ENCODE measurements at regions not wholly inside any gene's neighbourhood (a gene's known extent, or its start where the extent isn't known, plus 50 kb on each side); places are given as distances from the start of the nearest gene placed in this dataset.

DNA sequence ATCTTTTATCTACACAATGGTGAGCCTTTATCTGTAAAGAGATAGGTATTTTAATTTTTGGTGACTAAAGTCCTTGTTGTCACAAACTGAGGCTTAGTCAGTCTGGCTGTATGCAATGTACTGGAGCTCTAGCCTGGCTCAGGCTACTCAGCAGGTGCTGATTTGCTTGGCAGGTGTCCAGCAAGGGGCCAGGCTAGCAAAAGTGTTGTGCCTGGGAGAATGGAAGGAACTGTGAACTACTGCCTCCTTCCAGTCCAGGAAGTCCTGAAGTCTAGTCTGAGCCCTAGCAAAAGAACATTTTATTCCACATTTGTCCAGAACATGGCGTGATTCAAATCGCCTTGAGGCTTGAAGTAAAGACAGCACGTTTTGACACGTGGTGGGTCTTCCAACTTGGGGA lies 260.5 kb downstream of the CCDC85A start:
- Mint-ChIP-seq H3K27ac (no peak overlapping the region), H3K9me3 (peaks cover 6% of the 10 kb centered on the region), H3K4me3 (no peak overlapping the region), H3K4me1 (no peaks in the 10 kb centered on the region), H3K27me3 (no peaks in the 10 kb centered on the region), H3K36me3 (no peaks in the 10 kb centered on the region)

DNA sequence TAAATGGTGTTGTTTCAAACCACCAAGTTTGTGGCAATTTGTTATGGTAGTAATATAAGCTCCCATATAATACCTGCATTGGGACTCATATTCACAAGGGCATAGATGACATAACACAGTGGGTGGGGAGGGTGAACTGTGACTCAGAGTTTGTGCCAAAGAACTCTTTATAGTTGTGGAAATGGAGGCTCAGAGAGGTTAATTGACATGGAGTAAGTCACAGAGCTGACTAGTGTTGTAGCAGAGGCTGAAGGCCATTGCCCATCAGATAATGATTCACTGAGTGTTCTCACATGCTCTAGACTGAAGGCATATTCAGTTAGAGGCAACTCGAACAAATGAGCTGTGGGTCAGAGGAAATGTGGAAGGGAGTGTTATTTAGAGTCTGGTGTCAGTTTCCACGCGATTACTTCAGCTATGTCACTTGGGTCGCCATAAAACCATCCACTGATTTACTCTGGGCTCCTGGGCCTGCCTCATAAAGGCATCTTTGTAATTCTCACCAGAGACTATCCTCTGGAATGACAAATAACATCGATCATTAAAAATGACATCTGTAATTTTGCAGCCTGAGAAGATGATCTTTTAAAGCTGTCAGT lies 264.7 kb downstream of the CCDC85A start:
- Mint-ChIP-seq H3K36me3 (no peaks in the 10 kb centered on the region), H3K27ac (no peak overlapping the region), H3K4me1 (no peaks in the 10 kb centered on the region), H3K4me3 (no peak overlapping the region), H3K27me3 (no peaks in the 10 kb centered on the region), H3K9me3 (peaks cover 6% of the 10 kb centered on the region)

DNA sequence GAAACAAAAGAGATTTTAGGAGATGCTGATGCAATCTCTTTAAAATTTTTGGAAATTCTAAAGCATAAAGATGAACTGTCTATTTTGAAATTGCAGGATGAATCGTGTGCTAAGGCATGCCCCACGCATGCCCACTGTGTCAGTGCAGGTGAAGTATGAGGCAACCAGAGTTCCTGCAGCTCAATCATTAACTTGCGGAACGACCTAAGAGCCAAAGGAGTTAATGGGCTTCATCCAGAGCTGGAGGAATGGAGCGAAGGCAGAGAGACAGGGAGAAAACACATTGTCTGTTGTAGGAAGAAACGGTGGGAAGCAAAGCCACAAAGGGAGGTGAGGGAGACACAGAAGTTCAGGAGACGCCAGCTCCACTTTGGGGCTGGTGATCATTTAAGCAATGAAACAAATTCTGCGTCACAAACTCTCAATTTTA lies 265.2 kb downstream of the CCDC85A start:
- Mint-ChIP-seq H3K36me3 (no peaks in the 10 kb centered on the region), H3K4me1 (no peaks in the 10 kb centered on the region), H3K9me3 (peaks cover 6% of the 10 kb centered on the region), H3K27ac (no peak overlapping the region), H3K27me3 (no peaks in the 10 kb centered on the region), H3K4me3 (no peak overlapping the region)

DNA sequence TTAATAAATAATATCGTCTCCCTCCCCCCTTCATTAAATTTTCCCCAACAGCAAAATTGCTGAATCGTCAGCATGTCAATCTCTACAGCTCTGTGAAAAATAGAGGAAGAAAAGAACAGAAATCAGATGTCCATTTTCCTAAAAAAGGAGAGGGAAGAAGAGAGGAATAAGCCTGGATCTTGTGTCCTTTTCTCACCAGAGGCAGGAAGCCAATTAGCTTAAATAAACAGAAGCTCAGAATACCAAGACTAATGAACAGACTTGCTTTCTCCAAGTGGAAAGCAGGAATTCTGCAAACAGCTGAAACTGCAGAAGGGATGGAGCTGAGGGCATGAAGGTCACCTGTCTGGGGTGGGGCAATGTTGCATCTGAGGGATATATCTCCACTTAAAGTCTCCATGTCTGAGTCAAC lies 265.7 kb downstream of the CCDC85A start:
- H3K36me3 Mint-ChIP-seq: no peaks in the 10 kb centered on the region
- H3K9me3 Mint-ChIP-seq: peaks cover 6% of the 10 kb centered on the region
- H3K4me1 Mint-ChIP-seq: no peaks in the 10 kb centered on the region
- no peaks in the 10 kb centered on the region for H3K27me3 Mint-ChIP-seq
- no peak overlapping the region for H3K4me3 Mint-ChIP-seq
- H3K27ac Mint-ChIP-seq: no peak overlapping the region

DNA sequence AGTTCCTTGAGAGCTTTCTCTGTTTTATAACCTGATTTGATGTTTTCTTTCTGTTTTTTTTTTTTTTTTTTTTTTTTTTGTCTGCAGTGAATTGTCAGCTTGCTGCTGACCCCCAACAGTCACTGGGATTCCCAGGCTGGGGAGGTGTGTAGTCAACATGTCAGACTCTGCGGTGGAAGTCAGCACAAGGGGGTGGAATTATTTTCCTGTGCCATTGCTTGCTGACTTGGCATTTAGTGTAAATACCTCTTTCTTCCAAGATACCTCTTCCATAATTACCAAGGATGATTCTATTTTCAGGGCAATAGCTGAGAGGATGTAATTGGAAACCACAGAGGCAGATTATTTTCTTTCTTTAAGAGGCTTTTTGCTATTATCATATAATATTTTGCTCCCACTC lies 266.3 kb downstream of the CCDC85A start:
- H3K36me3 Mint-ChIP-seq: no peaks in the 10 kb centered on the region
- H3K4me3 Mint-ChIP-seq: no peak overlapping the region
- no peaks in the 10 kb centered on the region for H3K27me3 Mint-ChIP-seq
- no peaks in the 10 kb centered on the region for H3K4me1 Mint-ChIP-seq
- no peak overlapping the region for H3K27ac Mint-ChIP-seq
- H3K9me3 Mint-ChIP-seq: peaks cover 6% of the 10 kb centered on the region

DNA sequence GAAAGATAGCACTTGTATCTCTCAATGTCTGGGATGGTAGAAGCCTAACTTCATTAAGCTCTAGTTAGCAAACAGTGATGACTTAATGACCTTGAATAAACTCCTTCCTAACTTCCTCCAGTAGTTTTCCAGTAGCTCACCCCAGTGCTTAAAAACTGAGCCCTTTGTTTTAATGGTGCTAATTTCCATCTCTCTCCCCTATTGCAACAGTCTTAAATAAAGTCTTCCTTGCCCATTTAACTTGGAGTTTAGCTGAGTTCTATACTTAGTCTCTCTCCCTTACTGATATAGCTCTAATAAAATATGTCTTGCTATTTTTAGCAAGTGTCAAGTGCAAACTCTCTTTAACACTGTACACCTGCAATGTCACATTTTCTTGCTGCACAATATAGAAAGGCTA lies 267.0 kb downstream of the CCDC85A start:
- H3K27me3 Mint-ChIP-seq: no peaks in the 10 kb centered on the region
- H3K36me3 Mint-ChIP-seq: no peaks in the 10 kb centered on the region
- no peak overlapping the region for H3K4me3 Mint-ChIP-seq
- peaks cover 6% of the 10 kb centered on the region for H3K9me3 Mint-ChIP-seq
- no peak overlapping the region for H3K27ac Mint-ChIP-seq
- no peaks in the 10 kb centered on the region for H3K4me1 Mint-ChIP-seq

DNA sequence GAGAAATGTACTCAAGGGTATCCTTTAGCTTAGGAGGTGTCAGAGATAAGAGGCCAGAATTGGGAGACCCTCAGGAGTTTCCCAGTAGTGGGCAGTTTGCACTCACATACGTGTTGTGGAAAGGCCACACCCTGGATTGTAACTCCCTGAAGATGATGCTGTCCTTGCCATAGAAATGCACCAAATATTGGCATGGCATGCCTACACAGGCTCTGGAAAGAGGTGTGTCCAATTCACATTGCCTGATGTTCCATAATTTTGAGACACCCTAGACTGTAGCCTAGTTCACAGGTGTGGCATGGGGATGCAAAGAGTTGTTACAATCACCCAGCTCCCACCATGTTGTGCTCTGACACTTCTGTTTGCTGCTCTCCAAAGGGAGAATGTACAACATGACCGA lies 271.9 kb downstream of the CCDC85A start:
- Mint-ChIP-seq H3K27ac (no peak overlapping the region), H3K27me3 (no peaks in the 10 kb centered on the region), H3K4me1 (no peaks in the 10 kb centered on the region), H3K36me3 (no peaks in the 10 kb centered on the region), H3K9me3 (peaks cover 5% of the 10 kb centered on the region), H3K4me3 (no peak overlapping the region)

DNA sequence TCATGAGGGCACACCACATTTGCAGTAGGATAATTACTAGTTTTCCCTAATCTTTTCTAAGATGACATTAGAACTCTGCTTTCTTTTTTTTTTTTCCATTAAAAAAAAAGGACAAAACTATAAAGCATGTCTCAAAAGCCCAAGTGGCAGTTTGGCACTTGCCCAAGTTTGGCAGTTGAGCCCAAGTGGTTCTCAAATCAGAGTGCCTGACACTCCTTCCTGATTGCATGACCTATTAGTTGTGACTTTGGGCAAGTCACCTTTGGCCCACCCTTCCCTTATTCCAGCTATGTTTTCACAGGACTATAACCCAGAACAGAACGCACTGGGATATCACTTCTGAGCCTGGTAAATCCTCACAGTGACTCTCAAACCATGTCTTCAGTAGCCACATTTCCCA lies 273.0 kb downstream of the CCDC85A start:
- Mint-ChIP-seq H3K27ac (no peak overlapping the region), H3K4me1 (no peaks in the 10 kb centered on the region), H3K9me3 (no peaks in the 10 kb centered on the region), H3K36me3 (no peaks in the 10 kb centered on the region), H3K27me3 (no peaks in the 10 kb centered on the region), H3K4me3 (no peak overlapping the region)

DNA sequence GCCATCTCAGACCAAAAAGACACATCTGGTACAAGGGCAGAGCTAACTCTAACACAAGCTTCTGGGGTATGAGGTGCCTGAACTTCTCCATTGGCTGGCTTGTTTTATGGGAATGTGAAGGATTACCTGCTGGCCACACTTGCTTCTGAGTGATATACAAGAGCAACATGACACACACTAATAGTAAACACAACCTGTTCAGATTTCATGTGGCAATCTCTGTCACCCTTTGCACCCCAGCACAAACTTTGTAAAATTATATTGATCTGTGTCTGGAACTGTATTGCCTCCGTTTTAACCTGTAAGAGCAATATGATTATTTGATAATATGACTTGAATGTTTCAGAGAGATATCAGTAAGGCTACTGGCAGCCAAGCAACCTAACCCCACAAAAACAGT lies 276.7 kb downstream of the CCDC85A start:
- Mint-ChIP-seq H3K27me3 (no peaks in the 10 kb centered on the region), H3K36me3 (no peaks in the 10 kb centered on the region), H3K9me3 (no peaks in the 10 kb centered on the region), H3K27ac (no peak overlapping the region), H3K4me1 (no peaks in the 10 kb centered on the region), H3K4me3 (no peak overlapping the region)

DNA sequence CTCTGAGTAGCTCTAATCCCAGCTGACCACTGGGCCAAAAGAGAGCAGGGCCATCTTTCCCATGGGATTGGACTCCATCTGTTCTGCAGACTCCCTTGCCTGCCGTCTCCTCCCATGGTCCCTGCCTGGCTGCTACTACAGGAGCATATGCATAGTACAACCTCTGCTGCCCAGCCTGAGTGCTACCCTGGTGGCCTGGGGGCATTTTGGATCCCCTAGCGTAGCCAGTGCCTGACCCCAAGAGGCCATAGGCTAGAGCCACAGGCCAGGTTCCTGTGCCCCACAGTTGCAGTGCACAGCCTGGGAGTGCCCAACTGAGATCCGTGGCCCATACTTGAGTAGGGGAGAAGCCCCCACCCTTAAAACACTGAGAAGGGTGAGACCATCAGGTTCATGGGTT lies 280.3 kb downstream of the CCDC85A start:
- H3K9me3 Mint-ChIP-seq: no peaks in the 10 kb centered on the region
- H3K36me3 Mint-ChIP-seq: no peaks in the 10 kb centered on the region
- no peak overlapping the region for H3K27ac Mint-ChIP-seq
- no peaks in the 10 kb centered on the region for H3K4me1 Mint-ChIP-seq
- no peak overlapping the region for H3K4me3 Mint-ChIP-seq
- no peaks in the 10 kb centered on the region for H3K27me3 Mint-ChIP-seq

DNA sequence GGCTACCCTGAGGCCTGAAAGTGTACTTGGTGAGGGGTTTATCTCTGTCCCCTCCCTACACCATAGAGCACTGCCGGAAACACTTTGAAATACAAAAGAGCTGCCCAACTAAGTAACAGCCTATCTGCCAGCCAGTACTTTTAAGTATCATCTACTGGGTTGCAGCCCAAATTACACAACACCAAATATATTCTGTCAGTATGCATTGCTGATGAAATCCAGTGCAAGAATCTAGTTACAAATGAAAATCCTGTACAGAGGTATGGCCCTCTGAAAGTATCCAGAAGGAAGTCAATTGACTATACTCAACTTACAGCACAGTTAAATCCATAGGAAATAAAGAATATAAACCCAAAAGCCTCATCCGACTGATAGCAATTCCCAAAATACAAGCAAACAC lies 280.8 kb downstream of the CCDC85A start:
- no peaks in the 10 kb centered on the region for H3K4me1 Mint-ChIP-seq
- no peaks in the 10 kb centered on the region for H3K36me3 Mint-ChIP-seq
- H3K27ac Mint-ChIP-seq: no peak overlapping the region
- H3K4me3 Mint-ChIP-seq: no peak overlapping the region
- no peaks in the 10 kb centered on the region for H3K9me3 Mint-ChIP-seq
- H3K27me3 Mint-ChIP-seq: no peaks in the 10 kb centered on the region

DNA sequence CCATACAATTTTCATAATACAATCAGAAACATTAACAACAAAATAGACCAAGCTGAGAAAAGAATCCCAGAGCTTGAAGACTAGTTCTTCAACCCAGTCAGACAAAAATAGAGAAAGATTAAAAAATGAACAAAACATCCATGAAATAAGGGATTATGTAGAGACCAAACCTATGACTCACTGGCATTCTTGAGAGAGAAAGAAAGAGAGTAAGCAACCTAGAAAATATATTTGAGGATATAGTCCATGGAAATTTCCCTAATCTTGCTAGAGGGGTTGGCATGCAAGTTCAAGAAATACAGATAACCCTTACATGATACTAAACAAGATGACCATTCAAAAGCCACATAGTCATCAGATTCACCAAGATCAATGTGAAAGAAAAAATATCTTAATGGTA lies 281.7 kb downstream of the CCDC85A start:
- Mint-ChIP-seq H3K4me1 (no peaks in the 10 kb centered on the region), H3K4me3 (no peak overlapping the region), H3K36me3 (no peaks in the 10 kb centered on the region), H3K27me3 (no peaks in the 10 kb centered on the region), H3K9me3 (no peaks in the 10 kb centered on the region), H3K27ac (no peak overlapping the region)

DNA sequence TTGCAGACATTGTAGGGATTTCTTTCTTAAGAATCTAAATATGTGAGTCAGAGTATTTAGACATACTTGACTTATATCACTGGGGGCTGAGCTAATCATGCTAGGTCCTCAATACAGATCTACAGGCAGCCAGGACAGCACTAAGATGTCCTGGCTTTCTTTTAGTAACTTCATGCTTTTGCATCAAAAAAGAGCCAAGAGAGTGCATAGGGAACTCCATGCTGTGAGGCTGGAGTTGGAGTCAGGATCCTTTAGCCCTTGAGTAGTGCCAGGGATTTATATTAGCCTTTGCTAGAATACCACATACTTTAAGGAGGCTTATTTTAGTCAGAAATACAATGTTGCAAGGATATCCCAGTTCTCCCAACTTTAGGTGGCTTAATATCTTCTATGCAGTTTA lies 289.7 kb downstream of the CCDC85A start:
- Mint-ChIP-seq H3K9me3 (peaks cover 3% of the 10 kb centered on the region), H3K4me3 (no peak overlapping the region), H3K36me3 (no peaks in the 10 kb centered on the region), H3K27ac (no peak overlapping the region), H3K4me1 (no peaks in the 10 kb centered on the region), H3K27me3 (no peaks in the 10 kb centered on the region)

DNA sequence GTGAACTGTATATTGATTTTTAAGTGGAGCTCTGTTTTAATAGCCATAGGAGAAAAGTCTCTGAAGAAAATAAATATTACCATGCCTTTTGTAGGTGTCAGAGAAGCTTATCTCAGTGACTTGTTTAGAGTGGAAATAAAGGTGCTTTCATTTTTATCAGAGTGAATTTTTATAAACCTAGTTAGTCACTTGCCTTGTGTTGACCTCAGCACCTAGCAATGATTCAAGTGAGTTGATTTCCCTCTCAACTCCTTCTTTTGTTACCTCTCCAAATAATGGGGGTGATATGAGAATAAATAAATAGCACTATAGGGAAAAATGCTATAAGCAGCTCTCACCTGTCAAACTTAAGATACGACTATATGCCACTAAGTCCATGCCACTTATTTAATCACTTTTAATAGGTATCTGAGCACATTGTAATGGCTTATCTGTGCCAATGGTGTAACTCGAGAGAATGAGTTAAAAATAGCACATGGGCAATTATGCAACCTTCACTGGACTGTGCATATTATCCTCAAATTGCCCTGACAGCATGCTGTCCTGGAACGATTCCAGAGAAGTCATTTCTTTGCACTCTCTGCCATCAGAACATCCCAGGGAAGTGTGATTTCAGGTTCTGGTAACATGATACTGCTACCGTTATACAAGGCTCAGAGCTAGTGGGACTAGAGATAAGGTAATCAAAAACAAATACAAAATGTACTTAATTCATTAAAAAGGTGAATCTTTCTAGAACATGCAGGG lies 290.8 kb downstream of the CCDC85A start:
- Mint-ChIP-seq H3K27ac (no peak overlapping the region), H3K27me3 (no peaks in the 10 kb centered on the region), H3K36me3 (no peaks in the 10 kb centered on the region), H3K4me1 (no peaks in the 10 kb centered on the region), H3K4me3 (no peak overlapping the region), H3K9me3 (peaks cover 3% of the 10 kb centered on the region)

DNA sequence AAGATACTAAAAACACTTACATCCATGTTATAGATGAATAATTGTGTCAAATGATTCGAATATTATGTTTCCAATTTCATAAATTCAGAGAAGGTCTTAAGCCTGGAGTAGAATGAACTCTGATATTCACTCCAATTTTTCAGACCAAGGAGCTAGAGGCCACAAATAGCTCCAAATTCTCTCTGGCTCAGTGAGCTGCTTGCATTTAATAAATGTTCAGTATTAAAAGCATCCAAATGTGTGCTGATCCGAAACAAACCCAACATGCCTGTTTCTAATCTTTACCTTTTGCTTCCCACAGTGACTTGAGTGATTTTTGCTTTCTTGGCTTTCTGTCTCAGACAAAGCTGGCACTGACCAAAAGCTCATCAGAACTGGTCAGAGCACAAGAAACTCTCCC lies 291.4 kb downstream of the CCDC85A start:
- Mint-ChIP-seq H3K27me3 (no peaks in the 10 kb centered on the region), H3K4me1 (no peaks in the 10 kb centered on the region), H3K9me3 (peaks cover 3% of the 10 kb centered on the region), H3K4me3 (no peak overlapping the region), H3K36me3 (no peaks in the 10 kb centered on the region), H3K27ac (no peak overlapping the region)

DNA sequence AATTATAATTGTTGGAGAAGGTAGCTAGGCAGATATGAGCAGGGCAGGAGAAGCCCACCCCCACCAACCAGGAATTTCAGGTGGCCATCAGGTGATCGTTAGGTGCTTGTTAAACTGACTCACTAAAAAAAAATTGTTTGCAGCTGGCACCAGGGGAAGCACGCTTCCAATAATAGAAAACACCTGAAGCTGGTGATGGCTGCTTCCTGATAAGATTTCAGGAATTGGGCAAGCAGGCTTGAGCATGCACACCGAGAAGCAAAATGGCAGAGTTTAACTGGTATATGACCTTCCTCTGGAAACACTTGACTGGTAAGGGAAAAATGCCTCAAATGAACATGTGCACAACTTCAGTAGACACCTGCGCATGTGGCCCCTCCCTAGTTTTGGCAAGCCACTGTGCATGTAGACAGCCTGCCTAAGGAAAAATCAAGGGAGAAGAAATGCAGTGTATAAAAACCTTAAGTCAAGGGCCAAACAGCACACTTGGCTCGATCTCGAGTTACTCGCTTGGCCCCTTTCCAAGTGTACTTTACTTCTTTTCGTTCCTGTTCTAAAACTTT lies 292.8 kb downstream of the CCDC85A start:
- H3K9me3 Mint-ChIP-seq: peaks cover 3% of the 10 kb centered on the region
- no peaks in the 10 kb centered on the region for H3K4me1 Mint-ChIP-seq
- no peak overlapping the region for H3K27ac Mint-ChIP-seq
- H3K27me3 Mint-ChIP-seq: no peaks in the 10 kb centered on the region
- H3K36me3 Mint-ChIP-seq: no peaks in the 10 kb centered on the region
- no peak overlapping the region for H3K4me3 Mint-ChIP-seq

Data from activated naive CD4-positive, alpha-beta T cell treated with anti-CD3 and anti-CD28 coated beads, Interleukin-2, amount 50 U/mL, for 24 hours (primary cell).